ENCODE measurements at regions not wholly inside any gene's neighbourhood (a gene's known extent, or its start where the extent isn't known, plus 50 kb on each side); places are given as distances from the start of the nearest gene placed in this dataset.
"Not testable (repeated sequence)": the region's sequence is repeated elsewhere in the genome, so short reads cannot be mapped to it uniquely, and the experiment has no call there.

- TF ChIP-seq, protein P1, sequence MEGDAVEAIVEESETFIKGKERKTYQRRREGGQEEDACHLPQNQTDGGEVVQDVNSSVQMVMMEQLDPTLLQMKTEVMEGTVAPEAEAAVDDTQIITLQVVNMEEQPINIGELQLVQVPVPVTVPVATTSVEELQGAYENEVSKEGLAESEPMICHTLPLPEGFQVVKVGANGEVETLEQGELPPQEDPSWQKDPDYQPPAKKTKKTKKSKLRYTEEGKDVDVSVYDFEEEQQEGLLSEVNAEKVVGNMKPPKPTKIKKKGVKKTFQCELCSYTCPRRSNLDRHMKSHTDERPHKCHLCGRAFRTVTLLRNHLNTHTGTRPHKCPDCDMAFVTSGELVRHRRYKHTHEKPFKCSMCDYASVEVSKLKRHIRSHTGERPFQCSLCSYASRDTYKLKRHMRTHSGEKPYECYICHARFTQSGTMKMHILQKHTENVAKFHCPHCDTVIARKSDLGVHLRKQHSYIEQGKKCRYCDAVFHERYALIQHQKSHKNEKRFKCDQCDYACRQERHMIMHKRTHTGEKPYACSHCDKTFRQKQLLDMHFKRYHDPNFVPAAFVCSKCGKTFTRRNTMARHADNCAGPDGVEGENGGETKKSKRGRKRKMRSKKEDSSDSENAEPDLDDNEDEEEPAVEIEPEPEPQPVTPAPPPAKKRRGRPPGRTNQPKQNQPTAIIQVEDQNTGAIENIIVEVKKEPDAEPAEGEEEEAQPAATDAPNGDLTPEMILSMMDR (IDR thresholded peaks at IDR 0.05): not testable (repeated sequence)
- not testable (repeated sequence) for TF ChIP-seq POLR2A (IDR thresholded peaks at IDR 0.05)
These were observed 160.6 kb downstream of the EMB start for GRCh38 chr5:50280461-50280860.

Data from esophagus squamous epithelium (tissue), 4 donors.